Left colon (tissue), 2 donors: ENCODE measurements at regions not wholly inside any gene's neighbourhood (a gene's known extent, or its start where the extent isn't known, plus 50 kb on each side); places are given as distances from the start of the nearest gene placed in this dataset.

Experiments
- ATAC-seq: fragments of 200-7000 bp; cut with Tn5 transposase; one replicate; pipeline ENCODE4 v1.9.1; 2020; ENCODE audit warnings: mild to moderate bottlenecking, moderate library complexity
- DNase-seq, 2 donors: peaks; one replicate each; pipeline ENCODE4 v3.0.0-alpha.2; 2020
- intact Hi-C, 2 donors: fragments of 100-400 bp; cut with DNase I in 1 of 2; cut with micrococcal nuclease in 1 of 2; formaldehyde crosslinking; loops; one replicate each; pipeline versions ENCODE4 v1.11.2 to v1.14.0; 2022; cut with DNase I, micrococcal nuclease
- donor health status: DM: no; HTN: no; CAD: no.
- donor health status: DM: yes; HTN: yes; CAD: no.

DNA sequence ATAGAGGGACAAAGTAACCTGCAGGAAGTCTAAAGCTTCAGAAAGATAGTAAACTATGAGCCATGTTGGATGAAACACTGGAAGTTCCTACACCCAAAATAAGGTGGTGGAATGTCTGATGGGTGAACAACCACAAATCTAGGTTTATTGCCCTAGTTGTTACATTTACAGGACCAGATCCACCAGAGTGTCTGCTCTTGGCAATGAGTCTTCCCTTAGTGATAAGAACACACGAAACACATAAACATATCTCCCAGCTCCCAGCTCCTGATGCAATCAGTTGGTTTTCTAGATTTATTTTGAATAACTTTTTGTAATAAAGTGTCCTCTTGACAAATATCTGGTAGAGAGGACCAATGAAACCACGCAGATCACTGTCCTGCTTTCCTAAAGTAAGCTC is 329.7 kb upstream of the WWC1 start:
- ATAC-seq (no peak), DNase-seq (no peak)
- intact Hi-C loops, result no loop called here

DNA sequence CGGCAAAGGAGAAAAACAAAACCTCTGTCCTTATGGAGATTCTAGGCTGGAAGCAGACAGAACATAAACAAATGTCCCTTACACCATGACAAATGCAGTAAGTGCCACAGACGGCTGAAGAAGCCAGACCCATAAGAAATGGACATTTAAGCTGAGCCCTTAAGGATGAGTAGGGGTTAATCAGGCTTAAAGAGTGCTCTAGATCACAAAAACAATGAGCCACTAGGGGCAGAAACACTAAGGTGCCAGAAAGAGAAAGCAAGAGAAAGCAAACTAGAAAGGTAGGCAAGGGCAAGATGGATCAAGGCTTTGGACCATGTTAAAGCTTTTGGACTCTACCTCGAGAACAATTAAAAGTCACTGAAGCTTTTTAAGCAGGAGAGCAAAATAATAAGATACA is 326.9 kb upstream of the WWC1 start:
- intact Hi-C loops, result no loop called here
- ATAC-seq (no peak), DNase-seq (no peak)

DNA sequence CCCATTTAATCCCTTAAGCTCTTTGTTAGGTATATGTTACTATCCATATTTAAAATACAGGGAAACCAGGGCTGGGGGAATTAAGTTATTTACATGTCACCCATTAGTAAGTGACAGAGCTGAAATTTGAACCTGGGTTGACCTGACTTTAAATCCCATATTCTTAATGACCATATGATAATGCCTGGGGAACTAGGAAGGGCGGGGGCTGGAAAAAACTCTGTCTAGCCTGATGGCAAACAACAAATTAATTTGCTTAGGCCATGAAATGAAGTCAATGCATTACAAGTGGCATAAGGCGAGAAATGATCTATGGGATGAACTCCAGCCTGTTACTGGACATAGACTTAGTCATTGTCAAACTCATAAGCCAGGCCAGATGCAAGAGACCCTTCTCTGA is 325.7 kb upstream of the WWC1 start:
- DNase-seq (no peak), ATAC-seq (no peak)
- intact Hi-C loops, result no loop called here

DNA sequence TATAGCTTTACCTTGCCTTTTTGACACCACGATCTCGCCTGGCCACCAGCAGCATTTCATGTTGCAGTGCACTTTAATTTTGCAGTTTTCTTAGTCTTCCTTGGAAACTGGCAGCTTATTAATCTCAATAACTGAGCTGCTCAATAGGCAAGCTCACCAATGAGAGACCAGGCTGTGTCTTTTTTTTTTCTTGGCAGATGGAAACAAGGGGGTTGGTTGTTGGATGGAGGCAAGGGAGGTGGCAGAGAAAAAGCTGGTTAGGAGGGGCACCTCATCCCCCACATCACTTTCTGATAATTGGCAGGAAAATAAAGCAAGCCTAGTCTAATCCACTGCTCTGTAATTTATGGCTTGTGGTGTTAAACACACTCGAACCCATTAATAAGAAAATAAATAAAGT is 324.5 kb upstream of the WWC1 start:
- DNase-seq (no peak), ATAC-seq (no peak)
- intact Hi-C loops, result no loop called here

DNA sequence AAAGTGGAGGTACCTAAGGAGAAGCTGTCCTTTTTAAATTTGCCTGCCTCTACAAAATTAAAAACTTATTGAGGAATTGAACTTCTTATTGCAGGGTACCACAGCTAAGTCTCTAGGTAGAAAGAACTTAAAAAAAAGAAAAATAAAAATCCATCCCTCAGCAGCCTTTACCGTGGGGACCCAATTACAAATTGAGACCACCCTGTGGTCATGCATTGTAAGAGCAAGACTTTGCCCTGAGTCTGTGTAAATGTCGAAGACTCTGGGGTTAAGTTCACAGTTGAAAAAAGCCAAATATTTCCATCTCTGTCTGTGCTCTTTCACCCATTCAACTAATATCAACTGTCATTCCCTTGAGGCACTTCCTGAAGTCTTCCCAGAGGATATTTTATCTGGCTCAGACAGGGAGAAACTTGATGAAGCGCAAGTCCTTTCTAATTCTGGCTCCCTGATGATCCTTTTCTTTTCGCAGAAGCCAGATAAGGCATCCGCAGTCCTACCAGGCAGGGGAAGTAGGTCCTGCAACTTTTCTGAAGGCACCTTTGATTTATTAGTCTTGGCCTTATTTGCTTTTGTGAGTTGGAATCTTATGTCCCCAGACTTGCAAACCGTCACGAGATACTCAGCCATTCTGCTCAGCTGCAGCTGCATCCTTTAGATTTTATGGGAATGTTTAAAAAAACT is 323.8 kb upstream of the WWC1 start:
- no peak for ATAC-seq
- intact Hi-C loops, result no loop called here
- DNase-seq, result no peak

DNA sequence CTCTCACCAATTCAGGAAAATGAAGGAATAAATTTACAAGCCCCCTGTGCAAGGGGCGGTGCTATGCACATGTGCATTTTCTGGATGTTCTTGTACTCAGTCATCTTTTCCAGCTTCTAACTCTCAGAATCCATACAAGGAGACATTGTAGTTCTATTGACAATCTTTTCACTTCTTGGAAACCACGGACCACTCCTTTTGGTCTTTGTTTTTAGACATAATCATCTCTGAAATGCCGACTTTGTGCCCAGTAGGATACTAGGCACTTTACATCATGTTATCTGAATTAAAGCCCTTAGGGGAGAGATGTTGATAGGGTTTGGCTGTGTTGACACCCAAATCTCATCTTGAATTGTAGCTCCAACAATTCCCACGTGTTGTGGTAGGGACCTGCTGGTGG is 322.6 kb upstream of the WWC1 start:
- ATAC-seq, result no peak
- intact Hi-C loops, result no loop called here
- no peak for DNase-seq

DNA sequence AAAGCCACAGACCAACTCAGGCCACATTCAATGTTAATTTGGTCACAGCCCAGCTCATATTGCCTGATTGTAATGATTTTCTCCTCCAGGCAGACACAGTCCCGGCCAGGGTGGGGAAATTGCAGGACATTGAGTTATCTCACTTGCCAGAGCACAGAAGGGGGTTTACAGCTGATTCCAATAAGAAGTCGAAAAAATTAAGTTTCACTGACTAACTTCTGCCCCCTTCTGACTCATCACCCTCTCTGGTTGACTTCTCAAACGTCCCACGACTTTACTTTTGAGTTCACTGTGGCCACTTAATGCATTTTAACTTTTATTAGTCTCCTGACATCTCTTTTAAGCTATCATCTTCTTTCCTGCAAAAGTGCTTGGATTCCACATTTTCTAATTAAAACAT is 321.4 kb upstream of the WWC1 start:
- ATAC-seq (no peak), DNase-seq (no peak)
- intact Hi-C loops, result loop anchor here in 1 of 2 donors (10.0 kb wide), 1 partner anchor 595 kb away; no protein-coding TSS in a partner anchor

DNA sequence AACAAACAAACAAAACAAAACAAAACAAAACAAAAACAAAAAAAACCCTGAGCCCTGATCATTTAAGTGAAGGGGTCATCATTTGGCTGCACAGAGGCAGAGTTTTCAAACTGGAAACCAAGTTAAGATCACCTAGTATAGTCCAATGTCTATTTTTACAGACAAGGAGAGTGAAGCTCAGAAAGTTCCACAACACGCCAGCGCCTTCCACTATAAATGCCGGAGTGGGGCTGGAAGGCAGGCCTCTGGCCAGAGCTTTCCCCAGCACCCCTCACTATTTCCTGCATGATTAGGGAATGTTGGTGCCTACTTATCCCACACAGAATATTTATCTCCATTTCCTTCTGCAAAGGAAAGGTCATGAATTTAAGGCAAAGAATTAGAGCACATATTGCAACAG is 319.7 kb upstream of the WWC1 start:
- intact Hi-C loops, result loop anchor here in 1 of 2 donors (10.0 kb wide), 1 partner anchor 597 kb away; no protein-coding TSS in a partner anchor
- ATAC-seq (no peak), DNase-seq (no peak)

DNA sequence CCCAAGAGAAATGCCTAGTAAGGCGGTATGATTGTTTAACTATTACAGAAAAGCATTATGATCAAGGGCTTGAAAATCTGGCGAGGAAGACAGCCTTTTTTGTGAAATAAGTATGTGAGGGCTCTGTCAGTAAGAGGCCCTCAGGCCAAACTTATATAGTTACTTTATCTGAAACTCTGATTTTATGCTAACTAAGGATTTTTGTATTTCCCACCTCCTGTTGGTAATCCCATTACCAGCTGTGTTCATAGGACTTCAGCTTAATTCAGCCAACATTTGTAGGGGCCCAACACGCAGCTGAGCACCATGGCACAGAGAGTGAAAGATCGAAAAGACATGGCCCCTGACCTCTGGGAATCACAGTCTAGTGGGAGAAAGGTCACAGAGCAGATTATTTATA is 318.3 kb upstream of the WWC1 start:
- no peak for DNase-seq
- no peak for ATAC-seq
- intact Hi-C loops, result loop anchor here in 1 of 2 donors (10.0 kb wide), 1 partner anchor 598 kb away; no protein-coding TSS in a partner anchor

DNA sequence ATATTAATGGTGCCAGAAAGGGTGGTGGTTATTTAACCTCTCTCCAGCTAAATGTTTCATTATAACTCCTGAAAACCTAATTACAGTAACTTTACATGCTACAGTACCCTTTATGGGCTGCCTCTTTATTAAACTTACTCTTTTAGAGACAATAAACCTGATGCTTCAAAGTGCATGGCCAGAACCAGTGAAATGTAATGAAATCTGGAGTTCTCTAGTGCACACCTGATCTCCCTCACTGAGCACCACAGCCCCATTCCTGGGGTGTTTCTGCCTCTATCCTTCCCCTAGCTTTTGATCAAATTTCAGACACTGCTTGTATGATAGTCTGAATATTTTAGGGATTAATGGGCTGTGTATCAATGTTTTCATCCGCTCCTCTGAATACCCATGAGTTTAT is 306.5 kb upstream of the WWC1 start:
- intact Hi-C loops, result no loop called here
- DNase-seq (no peak), ATAC-seq (no peak)

DNA sequence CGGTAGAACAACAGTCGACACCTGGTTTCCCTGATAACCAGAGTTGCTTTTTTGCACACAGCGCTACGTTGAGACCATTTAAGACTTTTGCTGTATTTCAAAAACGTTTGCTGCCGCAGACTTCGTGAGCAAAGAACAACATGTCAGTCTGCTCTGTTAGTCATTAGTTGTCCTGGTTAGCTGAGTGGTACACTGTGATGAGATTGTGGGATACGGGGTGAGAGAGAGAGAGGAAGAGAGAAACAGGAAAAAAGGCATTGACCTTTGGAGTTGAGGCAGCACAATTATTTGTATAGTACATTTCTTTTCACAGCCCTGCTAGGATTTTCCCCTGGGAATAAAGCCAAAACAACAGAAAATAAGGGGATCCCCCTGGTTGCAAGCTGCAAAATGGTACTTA is 306.1 kb upstream of the WWC1 start:
- intact Hi-C loops, result no loop called here
- ATAC-seq (no peak), DNase-seq (no peak)

DNA sequence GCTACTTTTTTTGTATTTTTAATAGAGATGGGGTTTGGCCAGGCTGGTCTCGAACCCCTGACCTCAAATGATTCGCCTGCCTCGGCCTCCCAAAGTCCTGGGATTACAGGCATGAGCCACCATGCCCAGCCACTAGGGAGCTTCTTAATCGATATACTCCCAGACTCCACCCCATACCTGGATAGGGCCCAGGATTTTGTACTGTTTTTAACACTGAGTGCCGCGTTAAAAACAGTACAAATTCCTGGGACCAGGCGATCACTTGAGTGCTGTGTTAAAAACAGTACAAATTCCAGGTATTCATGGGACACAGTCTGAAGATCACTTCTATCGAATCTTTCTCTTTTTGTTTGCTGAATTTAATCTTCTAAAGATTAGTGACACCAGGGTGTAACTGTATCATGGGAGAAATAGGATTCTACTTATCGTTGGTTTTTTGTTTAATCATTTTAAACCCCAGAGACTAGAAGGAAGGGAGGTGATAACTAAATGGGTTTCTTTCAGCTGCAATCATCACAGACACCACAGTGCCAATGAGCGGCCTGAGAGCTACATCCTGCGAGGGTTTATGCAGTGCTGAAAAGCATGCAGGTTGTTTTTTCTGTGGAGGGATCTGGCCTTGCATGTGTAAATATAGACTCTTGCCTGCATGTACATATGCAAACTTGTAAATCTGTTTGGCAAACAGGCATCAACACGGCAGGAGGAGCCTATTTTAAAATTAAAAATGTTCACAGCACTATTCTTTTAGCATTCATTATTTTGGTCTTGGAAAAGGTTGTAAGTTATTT is 303.8 kb upstream of the WWC1 start:
- intact Hi-C loops, result no loop called here
- DNase-seq, result no peak

DNA sequence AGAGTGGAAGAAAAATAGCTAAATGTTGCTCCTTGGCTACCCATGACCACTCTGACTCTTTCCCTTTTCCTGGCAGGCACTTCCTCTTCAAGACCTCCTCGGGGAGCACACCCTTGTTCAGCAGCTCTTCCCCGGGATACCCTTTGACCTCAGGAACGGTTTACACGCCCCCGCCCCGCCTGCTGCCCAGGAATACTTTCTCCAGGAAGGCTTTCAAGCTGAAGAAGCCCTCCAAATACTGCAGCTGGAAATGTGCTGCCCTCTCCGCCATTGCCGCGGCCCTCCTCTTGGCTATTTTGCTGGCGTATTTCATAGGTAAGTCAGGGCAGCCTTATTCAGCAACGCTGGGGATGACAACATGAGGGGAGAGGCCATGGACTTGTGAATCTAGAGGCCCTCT is 298.6 kb upstream of the WWC1 start:
- DNase-seq, result no peak
- intact Hi-C loops, result no loop called here
- no peak for ATAC-seq

More for the DNA sequence above, 303.8 kb upstream of the WWC1 start:
- no peak for ATAC-seq

DNA sequence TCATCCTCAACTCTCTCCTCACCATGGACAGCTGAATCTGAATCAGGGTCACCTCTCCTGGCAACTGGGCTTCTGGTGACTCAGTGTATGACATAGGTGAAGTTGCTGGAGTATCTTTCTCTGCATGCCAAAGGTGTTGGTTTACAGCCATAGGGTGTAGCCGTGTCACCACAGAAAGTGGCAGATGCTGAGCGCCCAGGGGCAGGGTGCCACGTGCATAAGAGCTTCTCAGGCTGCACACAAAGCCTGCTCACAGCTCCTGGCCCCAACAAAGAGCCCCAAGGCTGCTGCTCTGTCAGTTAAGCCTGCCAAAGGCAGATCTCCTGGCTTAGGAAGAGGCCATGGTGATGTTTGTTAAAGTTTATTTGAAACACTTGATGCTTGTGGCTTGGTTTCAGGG is 297.7 kb upstream of the WWC1 start:
- DNase-seq, result no peak
- intact Hi-C loops, result no loop called here

DNA sequence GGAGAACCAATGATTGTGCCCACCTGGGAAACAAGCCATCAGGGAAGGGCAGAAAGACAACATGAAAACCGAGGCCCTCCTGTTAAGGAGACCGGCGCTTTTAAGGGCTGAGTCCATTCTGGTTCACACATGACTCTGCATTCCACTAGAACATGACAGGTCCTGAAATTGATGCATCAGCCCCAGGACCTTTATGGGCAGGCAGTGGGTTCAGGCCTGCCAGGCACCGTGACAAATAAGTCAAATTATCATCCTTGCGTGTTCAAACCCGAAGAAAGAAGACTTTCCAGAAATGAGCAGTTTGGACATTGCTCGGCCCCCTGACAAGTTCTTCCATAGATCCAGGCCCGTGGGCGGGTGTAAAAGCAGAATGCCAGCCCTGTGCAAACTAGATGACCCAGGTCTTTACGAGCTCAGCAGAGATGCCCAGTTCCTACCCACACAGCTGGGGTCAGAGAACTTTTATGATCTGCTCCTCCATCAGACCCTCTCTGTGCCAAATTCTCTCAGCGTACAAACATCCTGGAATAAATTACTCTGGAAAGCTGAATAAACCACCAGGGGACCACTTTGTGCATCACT is 295.5 kb upstream of the WWC1 start:
- intact Hi-C loops, result no loop called here
- no peak for ATAC-seq

More for the DNA sequence above, 297.7 kb upstream of the WWC1 start:
- no peak for ATAC-seq

DNA sequence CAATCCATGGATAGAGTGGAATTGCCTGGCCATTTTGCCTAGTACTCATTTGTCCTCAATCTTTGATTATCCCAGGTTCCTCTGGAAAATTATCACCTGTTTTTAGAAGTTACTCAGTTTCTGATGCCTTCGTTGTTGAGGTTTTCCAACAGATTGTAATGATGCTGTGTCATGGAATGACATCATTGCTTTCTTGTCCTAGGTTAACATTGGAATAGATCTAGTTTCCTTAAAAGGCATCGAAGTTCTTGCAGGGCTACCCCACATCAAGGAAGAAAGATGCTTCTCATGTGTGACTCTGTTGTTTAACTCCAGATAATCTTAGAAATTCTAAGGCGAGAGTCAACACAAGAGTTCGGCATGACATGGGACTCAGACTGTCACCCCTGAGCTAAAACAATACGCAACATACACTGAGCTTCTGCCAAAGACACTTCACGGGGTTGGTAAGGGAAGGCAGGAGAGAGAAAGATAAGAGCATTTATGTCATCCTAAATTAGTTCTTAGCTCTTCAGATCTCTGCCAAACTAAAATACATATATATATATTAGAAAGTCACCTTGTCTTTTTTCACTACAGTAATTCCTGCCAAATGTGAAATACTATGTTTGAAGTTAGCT is 293.2 kb upstream of the WWC1 start:
- intact Hi-C loops, result no loop called here
- DNase-seq (no peak), ATAC-seq (no peak)

More for the DNA sequence above, 295.5 kb upstream of the WWC1 start:
- DNase-seq, result no peak

DNA sequence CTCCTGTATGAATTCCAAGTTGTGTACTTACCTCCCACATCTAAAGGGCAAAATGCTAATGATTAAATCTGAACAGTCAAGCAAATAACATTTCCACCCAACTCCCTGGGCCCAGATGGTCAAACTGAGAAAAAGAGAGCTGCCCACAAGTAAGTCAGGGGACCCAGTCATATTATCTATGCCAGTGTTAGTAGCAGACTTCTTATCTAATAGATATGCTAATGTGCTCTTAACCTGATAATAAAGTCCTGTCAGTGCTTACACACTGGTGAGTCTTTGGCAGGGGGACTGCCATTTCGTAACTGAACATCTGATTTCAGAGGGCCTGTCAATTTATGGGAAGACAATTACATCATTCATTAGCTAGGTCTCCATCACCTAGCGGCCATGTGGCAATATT is 292.3 kb upstream of the WWC1 start:
- intact Hi-C loops, result no loop called here
- DNase-seq (no peak), ATAC-seq (no peak)

DNA sequence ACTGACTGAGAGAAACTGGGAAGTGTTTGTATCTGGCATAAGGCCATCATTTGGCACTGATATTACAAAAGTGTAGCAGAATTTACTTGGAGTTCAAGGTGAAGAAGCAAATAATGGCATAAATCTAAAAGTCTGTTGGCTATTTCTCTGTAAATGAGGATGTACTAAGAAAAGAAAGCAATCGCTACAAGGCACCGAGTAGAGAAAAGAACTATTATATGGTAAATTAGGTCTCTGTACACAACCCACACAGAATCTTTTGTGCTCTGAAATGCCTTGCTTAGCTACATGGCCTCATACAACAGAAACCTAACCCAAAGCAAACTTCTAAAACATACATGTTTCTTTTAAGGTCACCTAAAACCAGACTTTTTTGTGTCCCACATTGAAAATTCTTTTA is 290.1 kb upstream of the WWC1 start:
- no peak for DNase-seq
- ATAC-seq, result no peak
- intact Hi-C loops, result no loop called here

DNA sequence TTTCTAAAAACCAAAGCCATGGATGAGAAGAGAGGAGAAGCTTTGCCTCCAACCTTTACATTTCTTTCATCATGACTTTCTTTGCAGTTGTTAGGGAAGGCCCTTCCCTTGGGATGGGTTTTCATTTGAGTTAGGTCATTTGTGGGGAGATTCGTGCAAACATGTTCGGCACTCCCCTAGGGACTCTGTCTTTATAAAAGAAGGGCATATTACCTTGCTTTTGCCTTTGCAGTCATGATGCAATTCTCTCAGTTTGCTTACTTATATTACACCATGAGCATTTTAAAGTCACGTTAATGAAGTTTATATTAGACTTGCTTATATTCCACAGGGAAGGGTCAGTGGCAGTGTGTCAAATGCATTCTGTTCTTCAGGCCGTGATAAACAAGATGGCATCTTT is 289.3 kb upstream of the WWC1 start:
- ATAC-seq (no peak), DNase-seq (no peak)
- intact Hi-C loops, result no loop called here

DNA sequence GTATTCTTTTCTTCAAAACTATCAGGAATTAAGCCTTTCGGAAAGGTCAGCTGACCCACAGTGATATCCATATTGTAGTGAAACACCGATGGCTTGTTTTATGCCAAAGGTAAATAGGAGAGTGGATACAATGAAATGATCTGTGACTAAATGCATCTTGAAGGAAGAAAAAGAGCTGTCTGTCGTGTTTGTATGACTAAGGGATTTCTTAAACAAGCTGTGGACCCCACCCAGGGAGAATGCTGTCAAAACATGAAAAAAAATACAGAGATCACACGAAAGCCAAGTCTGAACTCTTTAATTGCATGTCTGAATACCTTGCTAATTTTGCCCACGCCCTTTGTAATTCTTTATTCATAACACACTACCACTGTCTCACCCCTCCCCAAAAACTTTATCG is 286.4 kb upstream of the WWC1 start:
- intact Hi-C loops, result no loop called here
- no peak for ATAC-seq
- no peak for DNase-seq
